Effector CD8-positive, alpha-beta T cell (primary cell): ENCODE measurements at regions not wholly inside any gene's neighbourhood (a gene's known extent, or its start where the extent isn't known, plus 50 kb on each side); places are given as distances from the start of the nearest gene placed in this dataset.

Experiments used
- DNase-seq: peaks from one replicate; lab custom pipeline; 2025; lab: John Stamatoyannopoulos, UW

DNA sequence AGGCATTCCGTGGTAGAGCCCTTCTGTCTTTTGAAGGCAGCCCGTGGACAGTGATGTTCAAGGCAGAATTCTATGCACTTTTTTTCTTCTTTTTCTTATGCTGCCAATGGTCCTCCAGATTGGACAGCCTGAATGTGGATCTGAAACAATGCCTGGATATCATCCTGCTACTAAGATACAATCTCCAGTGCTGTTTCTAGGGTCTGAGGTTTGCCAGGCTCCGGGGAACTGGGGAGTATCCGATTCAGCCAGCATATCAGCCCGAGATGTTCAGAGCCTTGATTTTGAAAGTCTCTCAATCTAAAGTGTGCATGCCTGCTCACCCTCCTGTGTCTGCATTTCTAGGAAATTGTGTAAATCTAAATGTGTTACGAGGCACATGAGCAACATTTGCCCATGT is 103.8 kb upstream of the WWC1 start:
- DNase-seq, result no peak

DNA sequence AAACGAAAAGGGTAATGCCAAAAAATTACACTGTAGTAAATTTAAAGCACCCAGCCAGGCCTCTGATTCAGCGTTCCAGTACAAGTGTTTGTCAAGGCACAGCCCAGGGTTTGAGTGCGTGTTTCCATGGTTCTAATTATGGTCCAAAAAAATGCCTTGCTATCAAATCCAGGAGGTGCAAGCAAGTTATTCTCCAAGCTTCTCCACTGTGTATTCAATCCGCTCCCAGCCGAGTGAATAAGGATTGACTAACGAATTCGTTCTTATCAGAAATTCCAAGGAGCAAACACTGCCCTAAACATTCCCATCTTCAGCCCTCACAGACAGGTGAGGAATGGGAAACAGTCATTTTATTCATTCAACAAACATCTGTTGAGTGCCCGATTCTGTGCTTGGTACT is 103.3 kb upstream of the WWC1 start:
- DNase-seq, result no peak

DNA sequence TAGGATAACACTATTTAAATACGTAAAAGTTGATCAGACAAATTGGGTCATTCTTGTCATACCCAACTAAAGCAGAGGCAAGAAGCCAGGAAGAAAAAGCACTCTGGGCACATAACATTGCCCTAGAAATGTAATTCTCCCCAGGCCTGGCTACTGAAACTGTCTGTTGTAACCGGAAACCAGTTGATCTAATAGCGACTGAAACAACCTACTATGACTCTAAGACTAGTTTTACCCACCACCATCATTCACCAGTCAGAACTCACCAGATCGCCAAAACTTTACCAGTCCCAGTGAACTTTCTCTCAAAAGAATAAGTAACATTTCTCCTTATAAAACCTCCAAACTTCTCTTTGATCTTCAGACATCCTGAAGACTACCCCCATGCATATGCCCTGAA is 99.3 kb upstream of the WWC1 start:
- DNase-seq, result no peak

DNA sequence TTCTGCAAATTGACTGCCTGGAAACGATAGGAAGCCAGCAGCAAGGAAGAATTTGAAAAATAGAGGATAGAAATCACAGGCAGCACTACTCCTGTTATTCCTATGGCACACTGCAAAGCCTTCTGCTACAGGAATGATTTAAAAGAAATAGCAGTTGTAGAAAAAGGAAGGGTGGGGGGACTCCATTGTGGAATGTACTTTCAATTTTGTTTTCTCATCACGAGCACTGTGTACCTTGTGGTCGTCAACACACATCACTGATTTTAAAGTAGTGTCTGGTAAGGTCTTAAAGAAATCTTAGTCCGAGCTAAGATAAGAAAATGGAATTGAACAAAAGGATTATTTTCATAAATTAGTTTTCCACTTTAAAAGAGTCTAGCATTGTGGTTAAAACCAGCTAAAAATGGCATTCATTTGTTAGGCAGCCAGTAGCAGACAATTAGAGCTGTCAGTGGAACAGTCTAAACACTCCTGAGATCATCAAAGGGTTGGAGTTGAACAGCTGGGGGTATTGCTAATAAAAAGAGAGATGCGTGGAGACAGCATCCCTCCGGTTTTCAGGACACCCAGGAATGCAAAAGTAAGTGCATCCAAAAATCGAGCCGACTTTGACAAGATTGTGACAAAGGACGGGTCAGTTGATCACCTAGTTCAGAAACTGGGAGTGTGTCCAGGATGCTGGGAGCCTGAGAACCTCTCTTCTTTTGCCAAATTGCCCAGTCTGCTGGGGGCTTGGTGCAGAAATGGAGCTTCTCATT is 97.8 kb upstream of the WWC1 start:
- DNase-seq, result no peak

DNA sequence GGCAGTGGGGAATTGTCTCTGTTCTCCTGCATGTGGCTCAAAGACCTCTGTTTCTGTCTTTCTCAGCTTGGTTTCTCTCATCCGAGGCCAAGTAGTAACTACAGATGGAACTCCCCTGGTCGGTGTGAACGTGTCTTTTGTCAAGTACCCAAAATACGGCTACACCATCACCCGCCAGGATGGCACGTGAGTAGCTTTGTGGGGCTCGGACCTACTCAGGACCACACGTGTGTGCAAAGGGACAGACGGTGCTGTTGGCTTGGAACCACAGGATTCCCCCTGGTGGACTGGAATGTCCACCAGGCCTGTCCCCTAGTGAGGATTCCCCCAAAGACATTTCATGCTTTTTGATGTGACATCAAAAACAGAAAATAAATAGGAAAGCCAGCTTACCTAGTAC is 96.3 kb upstream of the WWC1 start:
- no peak for DNase-seq

DNA sequence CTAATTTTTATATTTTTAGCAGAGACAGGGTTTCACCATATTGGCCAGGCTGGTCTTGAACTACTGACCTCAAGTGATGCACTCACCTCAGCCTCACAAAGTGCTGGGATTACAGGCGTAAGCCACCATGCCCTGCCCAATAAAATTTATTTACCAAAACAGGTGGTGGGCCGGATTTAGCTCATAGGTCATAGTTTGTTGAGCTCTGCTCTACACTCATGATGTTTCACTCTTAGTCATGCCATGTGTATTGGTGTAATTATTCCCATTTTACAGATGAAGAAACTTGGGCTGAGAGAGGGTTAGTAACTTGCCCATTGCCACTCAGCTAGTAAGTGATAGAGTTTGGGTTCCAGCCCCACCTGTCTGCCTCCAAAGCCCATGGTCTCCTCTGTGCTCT is 93.1 kb upstream of the WWC1 start:
- DNase-seq, result no peak

DNA sequence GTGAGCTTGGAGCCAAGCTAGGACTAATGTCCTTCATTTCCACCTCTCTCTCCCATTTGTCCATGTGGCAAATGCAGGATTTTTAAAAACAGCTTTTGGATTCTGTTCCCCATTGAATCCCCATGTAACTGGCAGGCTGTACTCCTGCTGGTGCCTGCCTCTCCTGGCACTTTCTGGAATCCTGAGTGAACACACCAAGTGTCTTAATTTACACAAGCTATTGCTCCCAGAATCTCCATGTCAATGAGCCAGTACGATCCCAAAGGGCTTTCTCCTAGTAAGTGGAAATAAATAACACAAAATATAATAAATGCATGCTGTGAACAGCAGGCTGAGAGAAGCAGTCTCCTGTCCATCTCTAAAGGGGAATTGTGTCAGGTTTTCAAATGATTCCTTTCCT is 88.4 kb upstream of the WWC1 start:
- no peak for DNase-seq

DNA sequence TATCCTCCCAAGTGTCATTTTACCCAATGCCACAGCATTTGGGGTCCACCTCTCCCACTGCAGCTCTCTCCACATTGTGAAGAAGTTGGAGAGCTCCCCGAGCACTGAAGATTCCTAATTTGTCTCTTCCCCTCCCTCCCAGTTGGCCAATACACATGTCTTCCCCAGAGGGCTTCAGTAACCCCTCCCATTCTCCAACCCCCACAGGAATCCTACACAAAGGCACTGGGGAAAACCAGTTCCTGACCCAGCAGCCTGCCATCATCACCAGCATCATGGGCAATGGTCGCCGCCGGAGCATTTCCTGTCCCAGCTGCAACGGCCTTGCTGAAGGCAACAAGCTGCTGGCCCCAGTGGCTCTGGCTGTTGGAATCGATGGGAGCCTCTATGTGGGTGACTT is 87.3 kb upstream of the WWC1 start:
- DNase-seq, result no peak

DNA sequence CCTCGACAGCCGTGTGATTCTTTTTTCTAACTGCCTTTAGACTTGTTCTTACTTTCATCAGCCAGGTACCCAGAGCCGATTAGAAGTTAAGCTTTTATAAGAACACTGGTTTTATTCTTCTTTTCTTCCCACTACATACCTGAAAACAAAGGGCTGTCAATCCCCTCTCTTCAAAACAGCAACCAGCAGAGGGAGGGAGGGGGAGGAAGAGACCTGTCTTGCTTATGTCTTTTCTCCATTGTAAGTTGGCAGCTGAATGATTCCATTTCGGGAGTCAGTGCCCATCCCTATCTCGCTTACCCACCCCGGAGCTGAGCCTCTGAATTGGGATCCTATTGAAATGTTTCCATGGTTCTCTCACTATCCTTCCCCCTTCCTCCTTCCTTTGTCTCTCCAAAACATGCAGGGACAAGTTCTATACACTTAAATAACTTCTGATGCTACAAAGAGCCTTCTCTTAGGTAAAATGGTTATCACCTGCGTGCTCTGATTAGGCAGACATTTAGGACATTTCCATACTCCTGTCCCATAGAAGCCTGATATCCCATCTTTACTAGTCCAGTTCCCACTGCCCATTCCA is 83.9 kb upstream of the WWC1 start:
- DNase-seq, result no peak

DNA sequence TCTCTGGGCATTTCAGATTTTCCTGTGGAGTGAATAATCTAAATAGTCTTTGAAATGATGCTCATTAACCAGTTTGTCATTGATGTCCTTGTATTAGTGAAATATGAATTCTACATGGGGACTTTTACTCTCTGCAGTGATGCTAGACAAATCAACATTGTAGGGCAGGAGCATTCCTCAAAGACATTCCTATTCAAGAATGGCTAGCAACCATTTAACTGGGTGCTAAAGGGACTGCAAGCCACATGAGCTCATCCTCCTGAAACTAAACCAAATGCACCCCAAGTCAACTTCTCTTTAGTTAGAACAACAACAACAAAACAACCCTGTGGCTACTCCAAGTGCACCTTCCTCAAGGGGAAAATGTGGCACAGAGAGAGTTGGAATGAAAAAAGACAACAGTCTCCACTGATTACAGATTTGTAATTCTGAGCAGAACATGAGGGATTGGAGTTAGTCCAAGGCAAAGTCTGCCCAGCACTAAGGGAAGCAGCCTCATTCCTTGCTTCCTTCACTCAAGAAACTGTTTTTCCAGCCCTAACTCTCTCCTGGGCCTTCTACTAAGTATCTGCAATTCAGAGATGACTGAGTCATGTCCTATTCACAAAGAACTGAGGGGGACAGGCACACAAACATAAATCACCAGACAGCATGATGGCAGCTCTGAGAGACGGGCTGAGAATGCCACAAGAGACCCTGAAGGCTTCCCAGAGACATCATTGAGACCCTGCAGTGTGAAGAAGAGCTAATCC is 82.0 kb upstream of the WWC1 start:
- DNase-seq, result no peak

DNA sequence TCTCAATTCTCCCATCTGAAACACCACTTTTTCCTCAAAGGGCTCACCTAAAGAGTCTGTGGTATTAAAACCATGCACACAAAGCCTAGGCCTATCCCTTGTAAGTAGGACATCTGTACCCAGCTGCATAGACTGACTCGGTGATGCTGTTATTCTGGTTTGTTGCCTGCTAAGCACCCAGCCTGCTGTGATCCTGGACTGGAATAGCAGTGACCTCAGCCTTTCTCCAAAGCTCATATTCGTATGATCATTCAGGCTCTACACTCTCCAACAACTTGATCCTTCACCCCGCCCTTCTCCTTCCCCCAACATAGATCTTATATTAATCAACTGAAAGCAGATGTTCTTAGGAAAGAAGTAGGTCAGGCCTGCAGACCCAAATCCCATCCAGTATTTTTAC is 81.4 kb upstream of the WWC1 start:
- no peak for DNase-seq

DNA sequence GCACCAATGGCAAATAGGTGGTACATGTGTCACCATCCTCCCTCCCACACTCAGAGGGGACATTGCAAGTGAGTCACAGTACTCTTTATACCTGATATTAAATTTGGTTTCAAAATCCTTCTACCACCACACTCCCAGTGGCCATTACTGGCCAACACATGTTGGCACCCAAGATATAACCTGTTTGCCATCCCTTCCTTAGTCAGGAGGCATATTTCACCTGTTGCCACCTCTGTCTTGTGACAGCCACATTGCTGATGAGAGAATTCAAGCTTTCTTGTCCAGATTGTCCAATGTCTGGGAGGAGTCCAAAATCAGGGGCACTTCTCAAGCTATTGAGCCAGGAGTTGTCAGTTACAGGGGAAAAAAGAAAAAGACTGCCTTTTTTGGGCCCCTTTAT is 80.2 kb upstream of the WWC1 start:
- no peak for DNase-seq

DNA sequence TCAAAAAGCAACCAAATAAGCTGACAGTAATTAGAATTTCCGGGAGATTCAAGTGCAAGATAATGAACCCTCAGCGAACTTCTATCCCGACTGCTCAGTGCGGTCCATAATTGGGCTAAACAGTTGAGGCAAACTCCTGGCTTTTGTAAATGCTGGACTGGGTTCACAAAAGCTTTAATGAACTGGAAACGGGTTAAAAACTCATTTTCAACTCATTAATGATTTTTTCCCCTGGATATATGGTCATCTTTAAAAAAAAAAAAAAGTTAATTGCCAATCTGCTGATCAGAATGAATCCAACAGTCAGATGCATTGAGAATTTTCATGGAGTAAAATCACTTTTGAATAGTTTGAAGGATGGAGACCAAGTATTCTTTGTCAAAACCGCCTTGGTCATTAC is 79.5 kb upstream of the WWC1 start:
- no peak for DNase-seq

DNA sequence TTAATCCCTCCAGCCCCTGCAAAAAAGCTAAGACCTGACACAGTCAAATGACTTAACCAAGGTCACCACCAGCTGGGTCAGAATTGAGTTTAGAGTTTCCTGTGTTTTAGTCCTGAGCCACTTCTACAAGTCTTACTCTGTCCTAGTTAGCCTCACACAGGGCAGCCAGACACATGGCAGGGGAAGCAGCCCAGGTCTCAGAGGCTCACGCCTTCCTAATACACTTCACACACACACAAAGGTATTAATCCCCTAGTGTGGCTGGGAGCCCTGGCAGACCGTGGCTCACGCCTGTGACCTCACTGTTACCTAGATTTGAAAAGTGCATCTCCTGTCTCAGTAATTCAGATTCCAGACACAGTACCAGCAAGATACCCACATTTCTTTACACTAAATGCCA is 77.4 kb upstream of the WWC1 start:
- DNase-seq, result no peak

DNA sequence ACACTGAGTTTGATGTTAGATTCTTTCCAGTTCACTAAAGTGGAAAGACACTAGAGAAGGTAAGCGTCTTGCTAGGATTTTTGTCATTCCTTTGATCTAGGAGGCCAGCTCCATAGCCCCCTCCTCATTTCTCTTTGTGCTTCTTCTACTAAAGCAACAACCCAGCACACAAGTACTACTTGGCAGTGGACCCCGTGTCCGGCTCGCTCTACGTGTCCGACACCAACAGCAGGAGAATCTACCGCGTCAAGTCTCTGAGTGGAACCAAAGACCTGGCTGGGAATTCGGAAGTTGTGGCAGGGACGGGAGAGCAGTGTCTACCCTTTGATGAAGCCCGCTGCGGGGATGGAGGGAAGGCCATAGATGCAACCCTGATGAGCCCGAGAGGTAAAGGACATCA is 76.6 kb upstream of the WWC1 start:
- no peak for DNase-seq

DNA sequence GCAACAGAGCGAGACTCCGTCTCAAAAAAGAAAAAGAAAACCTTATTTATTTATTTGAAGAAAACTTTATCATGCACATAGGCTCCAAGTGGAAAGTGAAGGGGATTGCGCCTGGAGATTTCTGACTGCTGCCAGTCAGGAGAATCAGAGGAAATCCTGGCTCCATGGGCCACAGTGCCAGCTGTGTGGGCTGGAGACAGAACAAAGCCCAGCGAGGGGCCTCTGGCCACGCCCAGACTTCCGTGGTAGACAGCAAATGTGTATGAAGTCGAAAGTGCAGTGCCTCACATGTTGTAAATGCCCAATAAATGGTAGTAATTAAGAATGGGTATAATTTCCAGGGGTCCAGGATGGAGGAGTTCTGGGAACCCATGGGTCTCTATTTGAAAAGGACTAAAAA is 75.8 kb upstream of the WWC1 start:
- no peak for DNase-seq

DNA sequence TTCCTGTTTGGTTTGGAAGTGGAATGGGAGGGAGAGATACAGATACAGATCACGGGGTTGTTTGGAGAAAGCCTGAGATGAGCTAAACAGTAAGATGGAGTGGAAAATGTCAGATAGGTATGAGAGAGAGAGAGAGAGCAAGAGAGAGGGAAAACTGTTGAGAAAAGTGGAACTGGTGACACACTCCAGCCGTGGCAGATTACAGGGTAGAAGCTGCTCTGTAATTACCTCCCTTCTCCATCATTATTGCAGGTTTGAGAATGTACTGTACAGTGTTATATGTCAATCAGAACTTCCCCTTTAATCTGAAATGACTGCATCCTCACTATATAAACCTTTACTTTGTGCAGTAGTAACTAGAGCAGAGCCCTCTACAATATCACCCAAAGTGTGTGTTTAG is 74.5 kb upstream of the WWC1 start:
- DNase-seq, result no peak

DNA sequence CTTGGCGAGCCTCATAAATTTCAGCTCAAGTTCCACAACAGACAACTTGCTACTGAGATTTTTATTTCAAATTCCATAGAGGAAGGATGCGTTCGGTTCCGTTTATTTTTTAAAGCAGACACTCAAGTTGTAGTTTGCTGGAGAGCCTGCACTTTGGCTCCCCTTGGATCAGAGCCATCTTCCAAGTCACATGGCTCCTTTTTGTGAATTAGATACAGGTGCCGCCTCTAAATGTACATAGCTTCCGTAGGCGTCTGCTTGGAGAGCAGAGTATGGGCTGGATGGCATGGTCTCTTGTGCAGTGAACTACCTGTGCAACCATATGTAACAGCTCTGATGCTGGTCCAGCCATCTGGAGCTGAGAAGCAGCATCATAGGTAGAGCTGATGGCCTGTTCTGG is 73.9 kb upstream of the WWC1 start:
- no peak for DNase-seq

DNA sequence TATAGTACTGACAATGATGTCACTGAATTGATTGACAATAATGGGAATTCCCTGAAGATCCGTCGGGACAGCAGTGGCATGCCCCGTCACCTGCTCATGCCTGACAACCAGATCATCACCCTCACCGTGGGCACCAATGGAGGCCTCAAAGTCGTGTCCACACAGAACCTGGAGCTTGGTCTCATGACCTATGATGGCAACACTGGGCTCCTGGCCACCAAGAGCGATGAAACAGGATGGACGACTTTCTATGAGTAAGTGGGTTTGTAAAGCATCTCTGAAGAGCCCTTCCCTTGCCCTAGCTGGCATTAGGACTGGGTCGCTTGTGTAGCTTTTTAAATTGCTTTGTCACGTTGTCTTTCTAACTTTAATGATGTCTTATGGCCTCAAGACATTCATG is 72.7 kb upstream of the WWC1 start:
- DNase-seq, result no peak

DNA sequence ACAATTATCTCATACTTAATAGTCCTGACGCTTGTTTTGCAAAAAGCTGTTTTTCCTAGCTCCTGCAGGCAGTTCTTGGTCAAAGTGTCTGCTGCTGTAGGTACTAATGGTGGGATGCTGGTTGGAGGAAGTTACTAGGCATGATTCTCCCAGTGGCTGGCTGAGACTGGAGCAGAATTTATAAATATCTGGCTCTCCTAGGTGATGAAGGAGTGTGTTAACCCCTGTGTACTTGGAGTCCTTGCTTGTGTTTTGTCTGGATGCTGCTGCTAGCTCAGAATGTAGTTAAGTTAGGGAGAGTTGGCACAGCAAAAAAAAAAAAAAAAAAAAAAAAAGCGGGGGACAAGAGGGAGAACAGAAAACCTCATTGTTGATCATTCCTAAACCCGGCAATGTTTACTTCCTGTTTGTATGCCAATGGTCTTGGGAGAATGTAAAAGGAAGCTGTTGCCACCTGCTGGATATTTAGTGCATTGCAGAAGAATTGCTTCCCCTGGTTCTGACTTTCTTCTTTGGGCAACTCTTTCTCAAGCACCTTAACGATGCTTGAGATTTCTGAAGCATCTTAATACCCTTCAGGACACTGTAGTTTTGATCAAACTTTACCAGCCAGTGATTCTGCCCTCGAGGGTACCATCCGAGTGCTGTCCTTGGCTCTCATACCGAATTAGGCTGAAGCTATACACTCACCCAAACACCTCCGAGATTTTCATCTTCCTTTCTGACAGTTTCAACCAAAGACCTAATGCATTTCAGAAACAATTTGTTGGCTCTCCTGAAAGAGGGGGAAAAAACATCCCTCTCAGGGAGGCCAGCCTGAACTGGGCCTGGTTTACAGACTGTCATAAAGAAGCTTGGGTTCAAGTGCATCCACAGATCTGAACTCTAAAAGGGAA is 71.7 kb upstream of the WWC1 start:
- DNase-seq, result no peak

DNA sequence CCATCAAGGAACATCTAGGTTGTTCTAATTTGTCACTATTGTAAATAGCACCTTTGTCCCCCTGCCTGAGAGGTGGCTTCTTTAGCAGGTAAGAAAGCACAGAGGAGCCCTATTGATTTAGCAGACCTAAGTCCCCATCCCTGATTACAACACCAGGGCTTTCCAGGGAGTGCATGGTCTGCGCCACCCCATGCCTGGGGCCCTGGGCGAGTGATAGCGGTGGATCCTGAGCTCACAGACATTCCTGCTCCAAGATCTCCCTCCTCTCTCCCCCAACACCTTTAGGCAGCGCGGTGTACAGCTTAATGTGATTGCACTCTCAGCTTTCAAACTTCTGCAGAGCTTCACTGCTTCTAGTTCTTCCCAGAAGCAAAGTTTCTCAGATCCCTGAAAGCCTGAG is 67.4 kb upstream of the WWC1 start:
- no peak for DNase-seq

DNA sequence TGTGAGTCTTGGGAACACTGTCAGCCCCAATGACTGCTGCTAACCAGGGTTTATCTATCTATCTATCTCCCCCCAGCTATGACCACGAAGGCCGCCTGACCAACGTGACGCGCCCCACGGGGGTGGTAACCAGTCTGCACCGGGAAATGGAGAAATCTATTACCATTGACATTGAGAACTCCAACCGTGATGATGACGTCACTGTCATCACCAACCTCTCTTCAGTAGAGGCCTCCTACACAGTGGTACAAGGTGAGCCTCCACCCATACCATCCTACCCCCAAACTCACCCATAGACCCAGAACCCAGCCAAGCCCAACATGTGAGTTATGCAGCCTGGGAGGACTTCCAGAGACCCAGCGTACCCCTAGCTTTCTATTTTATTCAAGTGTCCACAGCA is 65.4 kb upstream of the WWC1 start:
- DNase-seq, result no peak
